Lower leg skin (tissue), 4 donors: ENCODE measurements at regions not wholly inside any gene's neighbourhood (a gene's known extent, or its start where the extent isn't known, plus 50 kb on each side); places are given as distances from the start of the nearest gene placed in this dataset.
"Not testable (repeated sequence)": the region's sequence is repeated elsewhere in the genome, so short reads cannot be mapped to it uniquely, and the experiment has no call there.

Source experiments
- DNase-seq, 2 donors: peaks; one replicate each; pipeline ENCODE4 v3.0.0-alpha.2; 2019; ENCODE audit warnings: low spot score in 2 of 2
- H3K4me3 ChIP-seq: fragments of 200-600 bp; sonication (generic); 2 replicates; pipeline ENCODE4 v1.5.1; 2017; ENCODE audit warnings: mild to moderate bottlenecking, low read depth; ENCODE audit not compliant: poor library complexity, severe bottlenecking
- CTCF ChIP-seq, 3 donors: fragments of 450-650 bp; IDR thresholded peaks; one replicate each; pipeline ENCODE4 v1.5.1; 2016; ENCODE audit warnings: antibody characterized with exemption in 3 of 3, mild to moderate bottlenecking in 3 of 3, moderate library complexity in 2 of 3
- POLR2A ChIP-seq, 2 donors: fragments of 450-650 bp; IDR thresholded peaks; one replicate each; pipeline ENCODE4 v1.6.1; 2016 to 2017; ENCODE audit warnings: antibody characterized with exemption in 2 of 2, mild to moderate bottlenecking in 1 of 2, moderate library complexity in 1 of 2
- WGBS, 2 donors: methylation state at CpG; one replicate each; pipeline ENCODE4 v1.1.5; 2018; 5-methylcytosine and 5-hydroxymethylcytosine counted together
- intact Hi-C: fragments of 100-400 bp; cut with DNase I; formaldehyde crosslinking; loops from one replicate; pipeline ENCODE4 v1.15.0; 2023; ENCODE audit warnings: low total_unique reads

GRCh38 chr5:84715686-84716085 lies 331.0 kb upstream of the EDIL3 start:
- no peak for TF ChIP-seq POLR2A (IDR thresholded peaks at IDR 0.05)
- no peak for TF ChIP-seq CTCF (IDR thresholded peaks at IDR 0.05)
- no peak overlapping the region for H3K4me3 ChIP-seq
- intact Hi-C loops = no loop called here
- WGBS, 2 donors = 67 to 77% methylated on average over 3 of the region's 3 CpGs
- no peak for DNase-seq

GRCh38 chr5:84715091-84715490 lies 330.4 kb upstream of the EDIL3 start:
- no peak for TF ChIP-seq POLR2A (IDR thresholded peaks at IDR 0.05)
- no peak for TF ChIP-seq CTCF (IDR thresholded peaks at IDR 0.05)
- intact Hi-C loops = no loop called here
- DNase-seq = no peak
- 98 to 100% methylated on average over 1 of the region's 1 CpG for WGBS, 2 donors
- no peak overlapping the region for H3K4me3 ChIP-seq

- 93 to 97% methylated on average over 1 of the region's 1 CpG for WGBS, 2 donors
- no peak overlapping the region for H3K4me3 ChIP-seq
- no peak for TF ChIP-seq CTCF (IDR thresholded peaks at IDR 0.05)
- no peak for TF ChIP-seq POLR2A (IDR thresholded peaks at IDR 0.05)
- no peak for DNase-seq
- intact Hi-C loops = no loop called here
Measured at GRCh38 chr5:84709075-84709474, 324.4 kb upstream of the EDIL3 start.

GRCh38 chr5:84706678-84707641 lies 322.3 kb upstream of the EDIL3 start:
- no peak for DNase-seq
- TF ChIP-seq POLR2A (IDR thresholded peaks at IDR 0.05) = no peak
- no peak for TF ChIP-seq CTCF (IDR thresholded peaks at IDR 0.05)
- WGBS, 2 donors = 65 to 67% methylated on average over 5 of the region's 5 CpGs
- no peak overlapping the region for H3K4me3 ChIP-seq
- intact Hi-C loops = no loop called here

- WGBS, 2 donors = 27 to 84% methylated on average over 1 to 6 of the region's 7 CpGs
- DNase-seq, H3K4me3 ChIP-seq, intact Hi-C loops: not testable (repeated sequence)
Measured at GRCh38 chr5:84700545-84700944, 315.9 kb upstream of the EDIL3 start.

GRCh38 chr5:84696651-84697050 lies 312.0 kb upstream of the EDIL3 start:
- DNase-seq = no peak
- H3K4me3 ChIP-seq = no peak overlapping the region
- 50 to 79% methylated on average over 2 of the region's 2 CpGs for WGBS, 2 donors
- intact Hi-C loops = no loop called here
- TF ChIP-seq POLR2A (IDR thresholded peaks at IDR 0.05) (no peak), CTCF (IDR thresholded peaks at IDR 0.05) (no peak)
